Lung (tissue), 11 donors: ENCODE measurements at regions not wholly inside any gene's neighbourhood (a gene's known extent, or its start where the extent isn't known, plus 50 kb on each side); places are given as distances from the start of the nearest gene placed in this dataset.

Experiments
- ATAC-seq: fragments of 200-7000 bp; cut with Tn5 transposase; one replicate; pipeline ENCODE4 v1.9.1; 2020; ENCODE audit warnings: moderate number of reproducible peaks; ENCODE audit not compliant: insufficient read depth, low FRiP score
- DNase-seq, 3 donors: peaks; one replicate each; pipeline ENCODE4 v3.0.0-alpha.2; 2013 to 2017
- H3K27ac ChIP-seq, 2 donors: one replicate each; pipeline ENCODE4 v1.5.1; 2013; ENCODE audit warnings: mild to moderate bottlenecking in 2 of 2, moderate library complexity in 2 of 2, control low read depth in 1 of 2, inconsistent platforms in 1 of 2, low read depth in 1 of 2, low read length in 1 of 2
- H3K27me3 ChIP-seq, 3 donors: one replicate each; pipeline ENCODE4 v1.5.1; 2013; ENCODE audit warnings: low read length in 2 of 3; ENCODE audit not compliant: control insufficient read depth in 3 of 3, insufficient read depth in 3 of 3
- H3K36me3 ChIP-seq, 4 donors: one replicate each; pipeline ENCODE4 v1.5.1; 2013; ENCODE audit warnings: low read length in 4 of 4, mild to moderate bottlenecking in 1 of 4, moderate library complexity in 1 of 4; ENCODE audit not compliant: control insufficient read depth in 4 of 4, insufficient read depth in 4 of 4
- H3K4me1 ChIP-seq, 5 donors: one replicate each; pipeline ENCODE4 v1.5.1; 2013; ENCODE audit warnings: low read length in 5 of 5, mild to moderate bottlenecking in 2 of 5, moderate library complexity in 1 of 5; ENCODE audit not compliant: control insufficient read depth in 5 of 5, insufficient read depth in 5 of 5
- H3K4me3 ChIP-seq: one replicate; pipeline ENCODE4 v1.5.1; 2013; ENCODE audit warnings: mild to moderate bottlenecking, control low read depth, moderate library complexity
- H3K9ac ChIP-seq, 2 donors: one replicate each; pipeline ENCODE4 v1.5.1; 2013; ENCODE audit warnings: low read length in 2 of 2, control low read depth in 1 of 2; ENCODE audit not compliant: insufficient read depth in 1 of 2
- H3K9me3 ChIP-seq, 4 donors: one replicate each; pipeline ENCODE4 v1.5.1; 2013; ENCODE audit warnings: low read length in 3 of 4, mild to moderate bottlenecking in 1 of 4, moderate library complexity in 1 of 4; ENCODE audit not compliant: control insufficient read depth in 4 of 4, insufficient read depth in 3 of 4
- CTCF ChIP-seq: IDR thresholded peaks from 2 replicates; pipeline ENCODE4 v1.5.1; 2012; ENCODE audit warnings: mild to moderate bottlenecking; ENCODE audit errors: control extremely low read depth, extremely low read depth
- WGBS, 2 donors: extraction: QIAGEN DNeasy Blood & Tissue Kit; methylation state at CpG; one replicate each; pipeline ENCODE4 v1.1.7; 2013; 5-methylcytosine and 5-hydroxymethylcytosine counted together
- donor health status: control.
- donor health status: control.
- donor health status: Bipolar disorder and iron deficiency.
- donor health status: healthy.
- donor health status: DM: yes; HTN: yes; CAD: no.

GRCh38 chr3:20853890-20854289 lies 667.9 kb upstream of the SGO1 start:
- DNase-seq (peak in 2 of 3 donors; percentile 36 to 37), ATAC-seq (no peak)
- H3K4me3 ChIP-seq, result no peak overlapping the region
- no peak for TF ChIP-seq CTCF
- H3K27ac ChIP-seq, result no peak overlapping the region
- WGBS, 2 donors, result 77 to 84% methylated on average over 1 of the region's 1 CpG
- no peaks in the 10 kb centered on the region for H3K36me3 ChIP-seq
- H3K4me1 ChIP-seq, result peaks cover 0 to 8% (median 0%) of the 10 kb centered on the region in 5 donors
- H3K9ac ChIP-seq, result no peak overlapping the region
- H3K27me3 ChIP-seq, result no peaks in the 10 kb centered on the region
- H3K9me3 ChIP-seq, result no peaks in the 10 kb centered on the region

GRCh38 chr3:20852712-20853111 lies 666.7 kb upstream of the SGO1 start:
- TF ChIP-seq CTCF, result no peak
- no peak for DNase-seq
- H3K27ac ChIP-seq, result no peak overlapping the region
- no peaks in the 10 kb centered on the region for H3K36me3 ChIP-seq
- no peak for ATAC-seq
- H3K9ac ChIP-seq, result no peak overlapping the region
- no peak overlapping the region for H3K4me3 ChIP-seq
- WGBS, 2 donors, result 80 to 85% methylated on average over 2 of the region's 2 CpGs
- no peaks in the 10 kb centered on the region for H3K27me3 ChIP-seq
- H3K4me1 ChIP-seq, result peaks cover 0 to 8% (median 0%) of the 10 kb centered on the region in 5 donors
- no peaks in the 10 kb centered on the region for H3K9me3 ChIP-seq

GRCh38 chr3:20849975-20850374 lies 664.0 kb upstream of the SGO1 start:
- Histone ChIP-seq H3K27me3 (no peaks in the 10 kb centered on the region), H3K4me3 (no peak overlapping the region), H3K9me3 (no peaks in the 10 kb centered on the region), H3K36me3 (no peaks in the 10 kb centered on the region), H3K27ac (no peak overlapping the region), H3K9ac (no peak overlapping the region), H3K4me1 (peaks cover 0 to 17% (median 0%) of the 10 kb centered on the region in 5 donors)
- ATAC-seq (no peak), DNase-seq (no peak)
- TF ChIP-seq CTCF, result no peak
- WGBS, 2 donors, result 82 to 86% methylated on average over 5 of the region's 5 CpGs

GRCh38 chr3:20846832-20847231 lies 660.8 kb upstream of the SGO1 start:
- Histone ChIP-seq H3K9ac (no peak overlapping the region), H3K27ac (no peak overlapping the region), H3K4me3 (no peak overlapping the region), H3K27me3 (no peaks in the 10 kb centered on the region), H3K9me3 (no peaks in the 10 kb centered on the region), H3K36me3 (no peaks in the 10 kb centered on the region), H3K4me1 (peaks cover 0 to 45% (median 0%) of the 10 kb centered on the region in 5 donors)
- WGBS, 2 donors, result 74 to 86% methylated on average over 3 of the region's 3 CpGs
- DNase-seq (peak in 2 of 3 donors; percentile 15 to 22), ATAC-seq (no peak)
- no peak for TF ChIP-seq CTCF
